GM23338 (cell line): ENCODE measurements at regions not wholly inside any gene's neighbourhood (a gene's known extent, or its start where the extent isn't known, plus 50 kb on each side); places are given as distances from the start of the nearest gene placed in this dataset.

ENCODE experiments used
- CTCF ChIP-seq, 2 experiments: fragments of 200-600 bp in 1 of 2; sonication (generic) in 1 of 2; conservative IDR thresholded peaks; 2 replicates each; pipeline versions ENCODE4 v1.5.1 to v1.6.1; 2016 to 2017; ENCODE audit warnings: antibody characterized with exemption in 2 of 2, low read depth in 2 of 2, mild to moderate bottlenecking in 2 of 2, moderate library complexity in 1 of 2
- EZH2phosphoT487 ChIP-seq: fragments of 200-600 bp; sonication (generic); IDR thresholded peaks from one replicate; pipeline ENCODE4 v1.8.1; 2018; ENCODE audit warnings: antibody characterized with exemption; ENCODE audit not compliant: unreplicated experiment
- TF ChIP-seq, protein P1 (sequence below): fragments of 250-450 bp; sonication (Bioruptor Pico); IDR thresholded peaks from 2 replicates; pipeline ENCODE4 v1.5.0; 2020; ENCODE audit warnings: mild to moderate bottlenecking, moderate library complexity

DNA sequence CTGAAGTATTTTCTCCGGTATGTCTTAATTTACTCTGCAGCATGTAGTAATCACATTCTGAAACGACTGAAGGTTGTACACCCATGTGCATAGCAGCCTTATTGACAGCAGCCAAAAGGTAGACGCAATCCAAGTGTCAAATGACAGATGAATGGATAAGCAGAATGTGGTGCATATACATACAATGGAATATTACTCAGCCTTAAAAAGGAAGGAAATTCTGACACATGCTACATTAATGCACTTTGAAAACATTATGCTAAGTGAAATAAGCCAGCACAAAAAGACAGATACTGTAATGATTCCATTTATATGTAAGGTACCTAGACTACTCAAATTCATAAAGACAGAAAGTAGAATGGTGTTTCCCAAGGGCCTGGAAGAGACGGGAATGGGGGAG is 88.0 kb upstream of the EFEMP1 start:
- no peak for TF ChIP-seq CTCF (conservative IDR thresholded peaks at IDR 0.05; ENCODE audit: low read depth in 2 of 2)
- TF ChIP-seq, protein P1, sequence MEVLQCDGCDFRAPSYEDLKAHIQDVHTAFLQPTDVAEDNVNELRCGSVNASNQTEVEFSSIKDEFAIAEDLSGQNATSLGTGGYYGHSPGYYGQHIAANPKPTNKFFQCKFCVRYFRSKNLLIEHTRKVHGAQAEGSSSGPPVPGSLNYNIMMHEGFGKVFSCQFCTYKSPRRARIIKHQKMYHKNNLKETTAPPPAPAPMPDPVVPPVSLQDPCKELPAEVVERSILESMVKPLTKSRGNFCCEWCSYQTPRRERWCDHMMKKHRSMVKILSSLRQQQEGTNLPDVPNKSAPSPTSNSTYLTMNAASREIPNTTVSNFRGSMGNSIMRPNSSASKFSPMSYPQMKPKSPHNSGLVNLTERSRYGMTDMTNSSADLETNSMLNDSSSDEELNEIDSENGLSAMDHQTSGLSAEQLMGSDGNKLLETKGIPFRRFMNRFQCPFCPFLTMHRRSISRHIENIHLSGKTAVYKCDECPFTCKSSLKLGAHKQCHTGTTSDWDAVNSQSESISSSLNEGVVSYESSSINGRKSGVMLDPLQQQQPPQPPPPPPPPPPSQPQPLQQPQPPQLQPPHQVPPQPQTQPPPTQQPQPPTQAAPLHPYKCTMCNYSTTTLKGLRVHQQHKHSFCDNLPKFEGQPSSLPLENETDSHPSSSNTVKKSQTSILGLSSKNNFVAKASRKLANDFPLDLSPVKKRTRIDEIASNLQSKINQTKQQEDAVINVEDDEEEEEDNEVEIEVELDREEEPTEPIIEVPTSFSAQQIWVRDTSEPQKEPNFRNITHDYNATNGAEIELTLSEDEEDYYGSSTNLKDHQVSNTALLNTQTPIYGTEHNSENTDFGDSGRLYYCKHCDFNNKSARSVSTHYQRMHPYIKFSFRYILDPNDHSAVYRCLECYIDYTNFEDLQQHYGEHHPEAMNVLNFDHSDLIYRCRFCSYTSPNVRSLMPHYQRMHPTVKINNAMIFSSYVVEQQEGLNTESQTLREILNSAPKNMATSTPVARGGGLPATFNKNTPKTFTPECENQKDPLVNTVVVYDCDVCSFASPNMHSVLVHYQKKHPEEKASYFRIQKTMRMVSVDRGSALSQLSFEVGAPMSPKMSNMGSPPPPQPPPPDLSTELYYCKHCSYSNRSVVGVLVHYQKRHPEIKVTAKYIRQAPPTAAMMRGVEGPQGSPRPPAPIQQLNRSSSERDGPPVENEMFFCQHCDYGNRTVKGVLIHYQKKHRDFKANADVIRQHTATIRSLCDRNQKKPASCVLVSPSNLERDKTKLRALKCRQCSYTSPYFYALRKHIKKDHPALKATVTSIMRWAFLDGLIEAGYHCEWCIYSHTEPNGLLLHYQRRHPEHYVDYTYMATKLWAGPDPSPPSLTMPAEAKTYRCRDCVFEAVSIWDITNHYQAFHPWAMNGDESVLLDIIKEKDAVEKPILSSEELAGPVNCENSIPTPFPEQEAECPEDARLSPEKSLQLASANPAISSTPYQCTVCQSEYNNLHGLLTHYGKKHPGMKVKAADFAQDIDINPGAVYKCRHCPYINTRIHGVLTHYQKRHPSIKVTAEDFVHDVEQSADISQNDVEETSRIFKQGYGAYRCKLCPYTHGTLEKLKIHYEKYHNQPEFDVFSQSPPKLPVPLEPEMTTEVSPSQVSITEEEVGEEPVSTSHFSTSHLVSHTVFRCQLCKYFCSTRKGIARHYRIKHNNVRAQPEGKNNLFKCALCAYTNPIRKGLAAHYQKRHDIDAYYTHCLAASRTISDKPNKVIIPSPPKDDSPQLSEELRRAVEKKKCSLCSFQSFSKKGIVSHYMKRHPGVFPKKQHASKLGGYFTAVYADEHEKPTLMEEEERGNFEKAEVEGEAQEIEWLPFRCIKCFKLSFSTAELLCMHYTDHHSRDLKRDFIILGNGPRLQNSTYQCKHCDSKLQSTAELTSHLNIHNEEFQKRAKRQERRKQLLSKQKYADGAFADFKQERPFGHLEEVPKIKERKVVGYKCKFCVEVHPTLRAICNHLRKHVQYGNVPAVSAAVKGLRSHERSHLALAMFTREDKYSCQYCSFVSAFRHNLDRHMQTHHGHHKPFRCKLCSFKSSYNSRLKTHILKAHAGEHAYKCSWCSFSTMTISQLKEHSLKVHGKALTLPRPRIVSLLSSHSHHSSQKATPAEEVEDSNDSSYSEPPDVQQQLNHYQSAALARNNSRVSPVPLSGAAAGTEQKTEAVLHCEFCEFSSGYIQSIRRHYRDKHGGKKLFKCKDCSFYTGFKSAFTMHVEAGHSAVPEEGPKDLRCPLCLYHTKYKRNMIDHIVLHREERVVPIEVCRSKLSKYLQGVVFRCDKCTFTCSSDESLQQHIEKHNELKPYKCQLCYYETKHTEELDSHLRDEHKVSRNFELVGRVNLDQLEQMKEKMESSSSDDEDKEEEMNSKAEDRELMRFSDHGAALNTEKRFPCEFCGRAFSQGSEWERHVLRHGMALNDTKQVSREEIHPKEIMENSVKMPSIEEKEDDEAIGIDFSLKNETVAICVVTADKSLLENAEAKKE (CRISPR knock-in tag) = no peak
- no peak for TF ChIP-seq EZH2phosphoT487
